COLO668 (cell line): ENCODE measurements at regions not wholly inside any gene's neighbourhood (a gene's known extent, or its start where the extent isn't known, plus 50 kb on each side); places are given as distances from the start of the nearest gene placed in this dataset.
"Not testable (repeated sequence)": the region's sequence is repeated elsewhere in the genome, so short reads cannot be mapped to it uniquely, and the experiment has no call there.

Source experiments
- DNase-seq: peaks from one replicate; lab custom pipeline; 2025; ENCODE audit not compliant: unreplicated experiment; lab: John Stamatoyannopoulos, UW

- peak; percentile 24 for DNase-seq
Measured at GRCh38 chr6:6810727-6811126, 222.2 kb downstream of the LY86 start.

- DNase-seq, result peak; percentile 54
Measured at GRCh38 chr6:6811128-6812009, 222.8 kb downstream of the LY86 start.

GRCh38 chr6:6812427-6812826 is 223.9 kb downstream of the LY86 start:
- no peak for DNase-seq

GRCh38 chr6:6815732-6816131 is 227.2 kb downstream of the LY86 start:
- no peak for DNase-seq

- no peak for DNase-seq
Measured at GRCh38 chr6:6816716-6817115, 228.2 kb downstream of the LY86 start.

- no peak for DNase-seq
Measured at GRCh38 chr6:6818078-6818639, 229.6 kb downstream of the LY86 start.

- peak; percentile 81 for DNase-seq
Measured at GRCh38 chr6:6820641-6821238, 232.2 kb downstream of the LY86 start.

- DNase-seq, result no peak
Measured at GRCh38 chr6:6821639-6822261, 233.2 kb downstream of the LY86 start.

GRCh38 chr6:6823030-6823429 is 234.5 kb downstream of the LY86 start:
- DNase-seq, result no peak

- no peak for DNase-seq
Measured at GRCh38 chr6:6823568-6824224, 235.2 kb downstream of the LY86 start.

- no peak for DNase-seq
Measured at GRCh38 chr6:6824381-6824780, 235.9 kb downstream of the LY86 start.

- DNase-seq, result peak; percentile 73
Measured at GRCh38 chr6:6825193-6825784, 236.8 kb downstream of the LY86 start.

- DNase-seq, result peak; percentile 36
Measured at GRCh38 chr6:6826095-6826901, 237.8 kb downstream of the LY86 start.

GRCh38 chr6:6826961-6827360 is 238.4 kb downstream of the LY86 start:
- no peak for DNase-seq

GRCh38 chr6:6829872-6830685 is 241.6 kb downstream of the LY86 start:
- DNase-seq, result no peak

- DNase-seq, result not testable (repeated sequence)
Measured at GRCh38 chr6:6830686-6831063, 242.2 kb downstream of the LY86 start.

GRCh38 chr6:6832439-6832838 is 243.9 kb downstream of the LY86 start:
- DNase-seq, result no peak

GRCh38 chr6:6834356-6835222 is 246.1 kb downstream of the LY86 start:
- peak; percentile 71 for DNase-seq
